AG04450 (cell line): ENCODE measurements at regions not wholly inside any gene's neighbourhood (a gene's known extent, or its start where the extent isn't known, plus 50 kb on each side); places are given as distances from the start of the nearest gene placed in this dataset.
"Not testable (repeated sequence)": the region's sequence is repeated elsewhere in the genome, so short reads cannot be mapped to it uniquely, and the experiment has no call there.

Source experiments
- CTCF ChIA-PET: fragments of 300-600, 350-600 bp; formaldehyde crosslinking; extraction: SDS; loops from one replicate; lab custom pipeline; 2022; ENCODE audit warnings: antibody characterized with exemption, inconsistent platforms; lab: Charles Lee
- POLR2A ChIA-PET: fragments of 350-600 bp; formaldehyde crosslinking; extraction: SDS; loops from one replicate; lab custom pipeline; 2021; ENCODE audit warnings: antibody characterized with exemption, inconsistent platforms; lab: Yijun Ruan, JAX
- DNase-seq: peaks from one replicate; pipeline ENCODE4 v3.0.0-alpha.2; 2011; ENCODE audit warnings: low read depth, low spot score
- H3K27ac ChIP-seq: one replicate; pipeline ENCODE4 v1.5.1; 2012; ENCODE audit warnings: low read depth, low read length, control low read depth
- H3K27me3 ChIP-seq: one replicate; pipeline ENCODE4 v1.6.0; 2012; ENCODE audit warnings: low read length; ENCODE audit not compliant: control insufficient read depth, insufficient read depth
- H3K4me3 ChIP-seq: 2 replicates; pipeline ENCODE4 v1.5.1; 2011; ENCODE audit warnings: mild to moderate bottlenecking, low read depth, low read length, control low read depth
- H3K9me3 ChIP-seq: 2 replicates; pipeline ENCODE4 v1.5.1; 2012; ENCODE audit warnings: low read length; ENCODE audit not compliant: control insufficient read depth, insufficient read depth
- CTCF ChIP-seq: IDR thresholded peaks from 2 replicates; pipeline ENCODE4 v1.5.1; 2011; ENCODE audit warnings: low read depth, low read length, control low read depth, inconsistent platforms

- ChIA-PET CTCF (interaction anchor here (0.6 to 2.1 kb wide), 13 partner anchors 8 to 290 kb away, joined by 3 to 21 read pairs (median 3); no protein-coding TSS in a partner anchor), POLR2A (no interaction called here)
- peak; percentile 72 for TF ChIP-seq CTCF
- no peak overlapping the region for H3K27ac ChIP-seq
- DNase-seq, result peak; percentile 4
- H3K9me3 ChIP-seq, result no peaks in the 10 kb centered on the region; the same call in 1 of the 2 replicates
- H3K4me3 ChIP-seq, result no peak overlapping the region
- H3K27me3 ChIP-seq, result peaks cover 3% of the 10 kb centered on the region
Observed at GRCh38 chr3:75294124-75294523, 370.0 kb upstream of the FRG2C start.

DNA sequence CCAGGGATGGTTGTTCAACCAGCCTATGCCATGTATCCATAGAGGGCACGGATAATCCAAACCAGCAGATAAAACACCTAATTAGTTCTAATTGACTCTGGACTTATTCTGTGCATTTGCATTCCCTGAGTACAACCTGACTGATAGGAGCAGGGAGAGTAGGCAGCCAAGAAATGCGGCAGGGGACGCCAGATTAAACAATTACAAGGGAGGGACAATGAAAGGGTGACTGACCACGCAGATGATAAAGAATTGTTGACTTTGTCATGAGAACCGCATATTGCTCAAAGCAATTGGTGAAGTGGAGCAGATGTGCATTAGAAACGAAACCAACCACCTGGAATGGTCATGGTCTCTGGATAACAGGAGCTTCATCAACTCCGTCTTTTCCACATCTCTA lies 369.1 kb upstream of the FRG2C start:
- no peak for DNase-seq
- TF ChIP-seq CTCF, result no peak
- POLR2A ChIA-PET, result no interaction called here
- Histone ChIP-seq H3K27me3 (peaks cover 3% of the 10 kb centered on the region), H3K27ac (no peak overlapping the region), H3K9me3 (no peaks in the 10 kb centered on the region), H3K4me3 (no peak overlapping the region)
- CTCF ChIA-PET, result no interaction called here

GRCh38 chr3:75296858-75297257 lies 367.3 kb upstream of the FRG2C start:
- CTCF ChIA-PET, result interaction anchor here (1.5 kb wide), 1 partner anchor 132 kb away, joined by 4 read pairs; no protein-coding TSS in a partner anchor
- Histone ChIP-seq H3K9me3 (no peaks in the 10 kb centered on the region), H3K4me3 (no peak overlapping the region), H3K27me3 (peaks cover 3% of the 10 kb centered on the region), H3K27ac (no peak overlapping the region)
- no peak for DNase-seq
- TF ChIP-seq CTCF, result no peak
- POLR2A ChIA-PET, result no interaction called here

DNA sequence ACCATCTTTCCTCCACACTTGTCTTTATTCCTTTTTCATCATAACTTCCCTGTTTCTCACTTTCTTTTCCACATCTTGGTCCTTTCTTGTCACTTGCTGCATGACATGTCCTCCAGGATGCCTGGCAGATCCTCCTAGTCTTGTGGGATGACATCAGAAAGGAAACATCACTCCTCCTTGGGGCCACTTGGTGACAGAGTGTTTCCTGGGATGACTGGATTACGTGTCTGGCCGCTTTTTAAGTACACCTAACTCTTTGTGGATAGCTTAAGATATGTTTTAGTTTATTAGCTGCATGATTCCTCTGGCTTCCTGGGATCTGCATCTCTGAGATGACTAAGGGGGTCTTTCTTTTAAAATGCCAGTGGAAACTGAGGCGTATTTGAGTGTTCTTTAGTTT lies 363.5 kb upstream of the FRG2C start:
- H3K9me3 ChIP-seq, result no peaks in the 10 kb centered on the region
- H3K4me3 ChIP-seq, result no peak overlapping the region
- CTCF ChIA-PET, result no interaction called here
- no peak for TF ChIP-seq CTCF
- no peak for DNase-seq
- POLR2A ChIA-PET, result no interaction called here
- peaks cover 3% of the 10 kb centered on the region for H3K27me3 ChIP-seq
- no peak overlapping the region for H3K27ac ChIP-seq

DNA sequence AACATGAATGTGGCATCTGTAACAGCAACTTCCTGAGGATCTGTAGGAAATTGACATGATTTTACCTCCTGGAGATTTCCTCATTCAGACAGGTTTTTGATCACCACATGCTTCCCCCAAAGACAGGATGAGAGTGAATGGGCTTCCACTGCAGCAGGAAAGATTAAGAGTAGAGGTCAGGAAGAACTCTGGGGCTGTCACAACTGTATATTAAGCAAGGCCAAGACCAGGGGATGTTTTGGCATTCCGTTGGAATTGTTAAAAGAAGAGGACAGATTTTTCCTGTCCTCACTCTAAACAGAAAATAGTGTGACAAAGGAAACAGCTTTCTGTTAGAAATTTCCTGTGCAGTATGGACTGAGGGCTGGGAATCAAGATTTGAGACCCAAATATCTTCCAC lies 363.1 kb upstream of the FRG2C start:
- DNase-seq, H3K4me3 ChIP-seq, H3K9me3 ChIP-seq, H3K27me3 ChIP-seq, H3K27ac ChIP-seq, POLR2A ChIA-PET, CTCF ChIA-PET: not testable (repeated sequence)
